Spleen (tissue), 7 donors: ENCODE measurements at regions not wholly inside any gene's neighbourhood (a gene's known extent, or its start where the extent isn't known, plus 50 kb on each side); places are given as distances from the start of the nearest gene placed in this dataset.

Experiments
- CTCF ChIP-seq, 11 experiments: fragments of 200-600 bp in 7 of 11; fragments of 450-650 bp in 4 of 11; sonication (generic) in 4 of 11; IDR thresholded peaks in 8 of 11; conservative IDR thresholded peaks in 3 of 11; 1 replicate in 7 of 11; 2 replicates in 4 of 11; pipeline versions ENCODE4 v1.4.0 to v1.8.0; 2016 to 2021; ENCODE audit warnings: antibody characterized with exemption in 11 of 11, inconsistent platforms in 4 of 11, mild to moderate bottlenecking in 1 of 11
- POLR2AphosphoS5 ChIP-seq, 3 donors: sonication (generic); formaldehyde crosslinking; IDR thresholded peaks; one replicate each; pipeline ENCODE4 v1.5.1; 2017; ENCODE audit warnings: antibody characterized with exemption in 3 of 3
- donor health status: DM: no; HTN: no; CAD: no; lungs with moderate emphysema.
- donor health status: DM: no; HTN: no; CAD: no.
- donor health status: DM: no; HTN: no; CAD: no.

- TF ChIP-seq CTCF (IDR thresholded peaks at IDR 0.05 in 8 of 11, conservative IDR thresholded peaks at IDR 0.05 in 3 of 11) (no peak), POLR2AphosphoS5 (IDR thresholded peaks at IDR 0.05) (no peak)
These were observed 517.8 kb upstream of the DAB2 start for GRCh38 chr5:39942606-39943005.
